Esophagus (tissue), 2 donors: ENCODE measurements at regions not wholly inside any gene's neighbourhood (a gene's known extent, or its start where the extent isn't known, plus 50 kb on each side); places are given as distances from the start of the nearest gene placed in this dataset.

Experiments used
- H3K27ac ChIP-seq, 2 donors: one replicate each; pipeline ENCODE4 v1.5.1; 2013; ENCODE audit warnings: low read depth in 2 of 2, mild to moderate bottlenecking in 2 of 2, inconsistent platforms in 1 of 2, low read length in 1 of 2, moderate library complexity in 1 of 2
- H3K27me3 ChIP-seq, 2 donors: one replicate each; pipeline ENCODE4 v1.6.1; 2013; ENCODE audit warnings: low read length in 2 of 2, control low read depth in 1 of 2, mild to moderate bottlenecking in 1 of 2; ENCODE audit not compliant: insufficient read depth in 2 of 2, control insufficient read depth in 1 of 2
- H3K36me3 ChIP-seq, 2 donors: one replicate each; pipeline ENCODE4 v1.6.1; 2013; ENCODE audit warnings: low read length in 1 of 2; ENCODE audit not compliant: control insufficient read depth in 2 of 2, insufficient read depth in 2 of 2
- H3K4me1 ChIP-seq, 2 donors: one replicate each; pipeline ENCODE4 v1.6.1; 2013; ENCODE audit warnings: low read length in 1 of 2; ENCODE audit not compliant: control insufficient read depth in 2 of 2, insufficient read depth in 2 of 2
- H3K4me3 ChIP-seq, 2 donors: one replicate each; pipeline ENCODE4 v1.5.1; 2013; ENCODE audit warnings: low read length in 2 of 2, mild to moderate bottlenecking in 2 of 2, low read depth in 1 of 2, moderate library complexity in 1 of 2
- H3K9me3 ChIP-seq, 2 donors: one replicate each; pipeline ENCODE4 v1.6.1; 2013; ENCODE audit warnings: mild to moderate bottlenecking in 2 of 2, low read depth in 1 of 2, low read length in 1 of 2, moderate library complexity in 1 of 2; ENCODE audit not compliant: control insufficient read depth in 2 of 2, insufficient read depth in 1 of 2
- WGBS, 2 donors: extraction: QIAGEN DNeasy Blood & Tissue Kit; methylation state at CpG; one replicate each; pipeline ENCODE4 v1.1.7; 2013; 5-methylcytosine and 5-hydroxymethylcytosine counted together
- donor health status: healthy with polysubstance abuse.
- donor health status: Bipolar disorder and iron deficiency.

- Histone ChIP-seq H3K36me3 (no peaks in the 10 kb centered on the region), H3K9me3 (no peaks in the 10 kb centered on the region), H3K27me3 (no peaks in the 10 kb centered on the region), H3K4me1 (no peaks in the 10 kb centered on the region), H3K27ac (no peak overlapping the region), H3K4me3 (no peak overlapping the region)
- 45 to 63% methylated on average over 1 of the region's 1 CpG for WGBS, 2 donors
These were observed 458.7 kb downstream of the RNF144B start for GRCh38 chr6:18845896-18846295.

GRCh38 chr6:18846327-18846726 lies 459.2 kb downstream of the RNF144B start:
- 89 to 91% methylated on average over 3 of the region's 3 CpGs for WGBS, 2 donors
- Histone ChIP-seq H3K27ac (no peak overlapping the region), H3K27me3 (no peaks in the 10 kb centered on the region), H3K9me3 (no peaks in the 10 kb centered on the region), H3K36me3 (no peaks in the 10 kb centered on the region), H3K4me1 (no peaks in the 10 kb centered on the region), H3K4me3 (no peak overlapping the region)

GRCh38 chr6:18861204-18861603 lies 474.1 kb downstream of the RNF144B start:
- 0 to 18% methylated on average over 3 of the region's 3 CpGs for WGBS, 2 donors
- no peaks in the 10 kb centered on the region for H3K4me1 ChIP-seq
- H3K36me3 ChIP-seq: no peaks in the 10 kb centered on the region
- H3K27me3 ChIP-seq: no peaks in the 10 kb centered on the region
- H3K27ac ChIP-seq: no peak overlapping the region
- no peak overlapping the region for H3K4me3 ChIP-seq
- H3K9me3 ChIP-seq: no peaks in the 10 kb centered on the region

GRCh38 chr6:18883268-18883667 lies 496.1 kb downstream of the RNF144B start:
- Histone ChIP-seq H3K4me3 (no peak overlapping the region), H3K9me3 (no peaks in the 10 kb centered on the region), H3K36me3 (no peaks in the 10 kb centered on the region), H3K27ac (no peak overlapping the region), H3K27me3 (no peaks in the 10 kb centered on the region), H3K4me1 (no peaks in the 10 kb centered on the region)
- 39 to 49% methylated on average over 2 of the region's 2 CpGs for WGBS, 2 donors

GRCh38 chr6:18883851-18884250 lies 496.7 kb downstream of the RNF144B start:
- no peaks in the 10 kb centered on the region for H3K36me3 ChIP-seq
- H3K9me3 ChIP-seq: no peaks in the 10 kb centered on the region
- 51 to 65% methylated on average over 3 of the region's 3 CpGs for WGBS, 2 donors
- no peak overlapping the region for H3K27ac ChIP-seq
- no peaks in the 10 kb centered on the region for H3K4me1 ChIP-seq
- H3K4me3 ChIP-seq: no peak overlapping the region
- no peaks in the 10 kb centered on the region for H3K27me3 ChIP-seq

- H3K27me3 ChIP-seq: no peaks in the 10 kb centered on the region
- no peaks in the 10 kb centered on the region for H3K4me1 ChIP-seq
- H3K36me3 ChIP-seq: no peaks in the 10 kb centered on the region
- H3K4me3 ChIP-seq: no peak overlapping the region
- no peak overlapping the region for H3K27ac ChIP-seq
- WGBS, 2 donors: 36 to 53% methylated on average over 7 of the region's 7 CpGs
- H3K9me3 ChIP-seq: no peaks in the 10 kb centered on the region
These were observed 506.6 kb downstream of the RNF144B start for GRCh38 chr6:18893540-18894269.

GRCh38 chr6:18897350-18897749 lies 510.2 kb downstream of the RNF144B start:
- Histone ChIP-seq H3K27me3 (no peaks in the 10 kb centered on the region), H3K36me3 (no peaks in the 10 kb centered on the region), H3K9me3 (no peaks in the 10 kb centered on the region), H3K4me1 (no peaks in the 10 kb centered on the region), H3K4me3 (no peak overlapping the region), H3K27ac (no peak overlapping the region)

GRCh38 chr6:18904681-18905080 lies 517.5 kb downstream of the RNF144B start:
- Histone ChIP-seq H3K27me3 (no peaks in the 10 kb centered on the region), H3K27ac (no peak overlapping the region), H3K9me3 (no peaks in the 10 kb centered on the region), H3K4me3 (no peak overlapping the region), H3K4me1 (no peaks in the 10 kb centered on the region), H3K36me3 (no peaks in the 10 kb centered on the region)
- 92 to 94% methylated on average over 2 of the region's 2 CpGs for whole genome bisulfite sequencing, 2 donors

GRCh38 chr6:18920701-18921100 lies 533.6 kb downstream of the RNF144B start:
- Histone ChIP-seq H3K4me1 (no peaks in the 10 kb centered on the region), H3K4me3 (no peak overlapping the region), H3K27me3 (no peaks in the 10 kb centered on the region), H3K27ac (no peak overlapping the region), H3K36me3 (no peaks in the 10 kb centered on the region), H3K9me3 (no peaks in the 10 kb centered on the region)
- 76 to 93% methylated on average over 3 of the region's 3 CpGs for WGBS, 2 donors

GRCh38 chr6:18931086-18931485 lies 543.9 kb downstream of the RNF144B start:
- no peak overlapping the region for H3K27ac ChIP-seq
- H3K36me3 ChIP-seq: no peaks in the 10 kb centered on the region
- H3K27me3 ChIP-seq: no peaks in the 10 kb centered on the region
- H3K4me1 ChIP-seq: no peaks in the 10 kb centered on the region
- H3K4me3 ChIP-seq: no peak overlapping the region
- 80 to 82% methylated on average over 4 of the region's 4 CpGs for WGBS, 2 donors
- H3K9me3 ChIP-seq: no peaks in the 10 kb centered on the region
